SK-N-SH treated with all-trans-retinoic acid at 6 μM for 48 hours (cell line): ENCODE measurements at regions not wholly inside any gene's neighbourhood (a gene's known extent, or its start where the extent isn't known, plus 50 kb on each side); places are given as distances from the start of the nearest gene placed in this dataset.
A peak's percentile ranks its signal among the peaks of the same experiment; 100 is the strongest.

ENCODE experiments used
- ATAC-seq: fragments of 200-7000 bp; cut with Tn5 transposase; 3 replicates; pipeline ENCODE4 v1.9.1; 2020; ENCODE audit warnings: mild to moderate bottlenecking, moderate library complexity
- ARNTL ChIP-seq: fragments of 450-650 bp; formaldehyde crosslinking; IDR thresholded peaks from 2 replicates; pipeline ENCODE4 v1.5.0; 2020; ENCODE audit warnings: low read depth, mild to moderate bottlenecking, moderate library complexity, borderline replicate concordance
- BACH2 ChIP-seq: fragments of 250-450 bp; sonication (Bioruptor Pico); IDR thresholded peaks from 2 replicates; pipeline ENCODE4 v1.9.0; 2021; ENCODE audit warnings: mild to moderate bottlenecking, borderline replicate concordance
- CSDC2 ChIP-seq: fragments of 250-450 bp; sonication (Bioruptor Pico); IDR thresholded peaks from 2 replicates; pipeline ENCODE4 v1.5.0; 2020; ENCODE audit warnings: mild to moderate bottlenecking, moderate library complexity
- CSRNP3 ChIP-seq: fragments of 250-450 bp; sonication (Bioruptor Pico); IDR thresholded peaks from 2 replicates; pipeline ENCODE4 v1.5.1; 2021; ENCODE audit warnings: mild to moderate bottlenecking, moderate library complexity
- ESRRG ChIP-seq: fragments of 250-450 bp; sonication (Bioruptor Pico); IDR thresholded peaks from 2 replicates; pipeline ENCODE4 v1.6.1; 2021; ENCODE audit warnings: mild to moderate bottlenecking
- GLIS3 ChIP-seq: fragments of 250-450 bp; sonication (Bioruptor Pico); IDR thresholded peaks from 2 replicates; pipeline ENCODE4 v1.5.0; 2020; ENCODE audit warnings: mild to moderate bottlenecking, moderate library complexity
- OSR1 ChIP-seq: fragments of 250-450 bp; sonication (Bioruptor Pico); IDR thresholded peaks from 2 replicates; pipeline ENCODE4 v1.8.0; 2022; ENCODE audit warnings: moderate library complexity, mild to moderate bottlenecking, inconsistent platforms
- POU6F1 ChIP-seq: fragments of 250-450 bp; sonication (Bioruptor Pico); IDR thresholded peaks from 2 replicates; pipeline ENCODE4 v1.8.0; 2021; ENCODE audit warnings: low read depth, mild to moderate bottlenecking, moderate library complexity, borderline replicate concordance
- PPARA ChIP-seq: fragments of 250-450 bp; sonication (Bioruptor Pico); IDR thresholded peaks from 2 replicates; pipeline ENCODE4 v1.5.0; 2020; ENCODE audit warnings: mild to moderate bottlenecking, borderline replicate concordance
- RARB ChIP-seq: fragments of 250-450 bp; sonication (Bioruptor Pico); IDR thresholded peaks from 2 replicates; pipeline ENCODE4 v1.8.0; 2021; ENCODE audit warnings: mild to moderate bottlenecking, moderate library complexity
- SNAI2 ChIP-seq: fragments of 250-450 bp; sonication (Bioruptor Pico); IDR thresholded peaks from 2 replicates; pipeline ENCODE4 v1.5.0; 2020; ENCODE audit warnings: mild to moderate bottlenecking, moderate library complexity
- TCF4 ChIP-seq: fragments of 250-450 bp; sonication (Bioruptor Pico); IDR thresholded peaks from 2 replicates; pipeline ENCODE4 v1.8.0; 2021; ENCODE audit warnings: mild to moderate bottlenecking, moderate library complexity, borderline replicate concordance
- TOX ChIP-seq: fragments of 250-450 bp; sonication (Bioruptor Pico); IDR thresholded peaks from 2 replicates; pipeline ENCODE4 v1.8.0; 2021; ENCODE audit warnings: mild to moderate bottlenecking, moderate library complexity, borderline replicate concordance
- TSHZ2 ChIP-seq: fragments of 250-450 bp; sonication (Bioruptor Pico); IDR thresholded peaks from 2 replicates; pipeline ENCODE4 v1.5.0; 2020; ENCODE audit warnings: mild to moderate bottlenecking, moderate library complexity
- ZC3H10 ChIP-seq: fragments of 250-450 bp; sonication (Bioruptor Pico); IDR thresholded peaks from 2 replicates; pipeline ENCODE4 v1.5.1; 2021; ENCODE audit warnings: mild to moderate bottlenecking, moderate library complexity
- ZFP3 ChIP-seq: fragments of 250-450 bp; sonication (Bioruptor Pico); IDR thresholded peaks from 2 replicates; pipeline ENCODE4 v1.5.0; 2020; ENCODE audit warnings: mild to moderate bottlenecking, moderate library complexity
- ZFP30 ChIP-seq: fragments of 450-650 bp; formaldehyde crosslinking; IDR thresholded peaks from 2 replicates; pipeline ENCODE4 v1.5.0; 2022; ENCODE audit warnings: mild to moderate bottlenecking, moderate library complexity
- ZNF70 ChIP-seq: fragments of 450-650 bp; formaldehyde crosslinking; IDR thresholded peaks from 2 replicates; pipeline ENCODE4 v1.5.0; 2020; ENCODE audit warnings: mild to moderate bottlenecking, moderate library complexity
- ZNF8 ChIP-seq: fragments of 450-650 bp; formaldehyde crosslinking; IDR thresholded peaks from 2 replicates; pipeline ENCODE4 v1.5.0; 2020; ENCODE audit warnings: mild to moderate bottlenecking, moderate library complexity
- TF ChIP-seq, protein P1 (sequence below): fragments of 250-450 bp; sonication (Bioruptor Pico); IDR thresholded peaks from 2 replicates; pipeline ENCODE4 v1.8.0; 2020; ENCODE audit warnings: mild to moderate bottlenecking, moderate library complexity, borderline replicate concordance

DNA sequence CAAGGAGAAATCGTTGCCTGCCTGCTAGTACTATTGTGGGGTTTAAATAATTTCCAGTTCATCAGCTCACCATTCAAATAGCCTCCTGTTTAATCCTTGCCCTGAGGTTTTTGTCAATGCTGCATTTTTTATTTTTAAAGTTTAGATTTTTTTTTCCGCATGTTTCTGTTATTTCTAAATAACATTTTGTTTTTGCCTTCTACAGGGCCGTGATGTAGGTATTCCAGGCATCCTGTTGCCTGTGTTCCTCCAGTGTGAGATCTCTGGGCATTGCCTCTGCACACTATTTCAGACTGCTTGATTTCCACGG, 124.3 kb downstream of the HSD17B3 start:
- TF ChIP-seq ZNF70 (CRISPR knock-in tag) (no peak), ZC3H10 (CRISPR knock-in tag) (no peak), ARNTL (CRISPR knock-in tag) (no peak), TSHZ2 (CRISPR knock-in tag) (no peak), ZNF8 (CRISPR knock-in tag) (no peak), RARB (CRISPR knock-in tag) (no peak), TOX (CRISPR knock-in tag) (no peak), TCF4 (CRISPR knock-in tag) (no peak), GLIS3 (CRISPR knock-in tag) (no peak), OSR1 (CRISPR knock-in tag) (no peak), CSDC2 (CRISPR knock-in tag) (no peak), CSRNP3 (no peak), SNAI2 (CRISPR knock-in tag) (no peak)
- TF ChIP-seq, protein P1, sequence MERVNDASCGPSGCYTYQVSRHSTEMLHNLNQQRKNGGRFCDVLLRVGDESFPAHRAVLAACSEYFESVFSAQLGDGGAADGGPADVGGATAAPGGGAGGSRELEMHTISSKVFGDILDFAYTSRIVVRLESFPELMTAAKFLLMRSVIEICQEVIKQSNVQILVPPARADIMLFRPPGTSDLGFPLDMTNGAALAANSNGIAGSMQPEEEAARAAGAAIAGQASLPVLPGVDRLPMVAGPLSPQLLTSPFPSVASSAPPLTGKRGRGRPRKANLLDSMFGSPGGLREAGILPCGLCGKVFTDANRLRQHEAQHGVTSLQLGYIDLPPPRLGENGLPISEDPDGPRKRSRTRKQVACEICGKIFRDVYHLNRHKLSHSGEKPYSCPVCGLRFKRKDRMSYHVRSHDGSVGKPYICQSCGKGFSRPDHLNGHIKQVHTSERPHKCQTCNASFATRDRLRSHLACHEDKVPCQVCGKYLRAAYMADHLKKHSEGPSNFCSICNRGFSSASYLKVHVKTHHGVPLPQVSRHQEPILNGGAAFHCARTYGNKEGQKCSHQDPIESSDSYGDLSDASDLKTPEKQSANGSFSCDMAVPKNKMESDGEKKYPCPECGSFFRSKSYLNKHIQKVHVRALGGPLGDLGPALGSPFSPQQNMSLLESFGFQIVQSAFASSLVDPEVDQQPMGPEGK (CRISPR knock-in tag): no peak
- no peak for ATAC-seq

DNA sequence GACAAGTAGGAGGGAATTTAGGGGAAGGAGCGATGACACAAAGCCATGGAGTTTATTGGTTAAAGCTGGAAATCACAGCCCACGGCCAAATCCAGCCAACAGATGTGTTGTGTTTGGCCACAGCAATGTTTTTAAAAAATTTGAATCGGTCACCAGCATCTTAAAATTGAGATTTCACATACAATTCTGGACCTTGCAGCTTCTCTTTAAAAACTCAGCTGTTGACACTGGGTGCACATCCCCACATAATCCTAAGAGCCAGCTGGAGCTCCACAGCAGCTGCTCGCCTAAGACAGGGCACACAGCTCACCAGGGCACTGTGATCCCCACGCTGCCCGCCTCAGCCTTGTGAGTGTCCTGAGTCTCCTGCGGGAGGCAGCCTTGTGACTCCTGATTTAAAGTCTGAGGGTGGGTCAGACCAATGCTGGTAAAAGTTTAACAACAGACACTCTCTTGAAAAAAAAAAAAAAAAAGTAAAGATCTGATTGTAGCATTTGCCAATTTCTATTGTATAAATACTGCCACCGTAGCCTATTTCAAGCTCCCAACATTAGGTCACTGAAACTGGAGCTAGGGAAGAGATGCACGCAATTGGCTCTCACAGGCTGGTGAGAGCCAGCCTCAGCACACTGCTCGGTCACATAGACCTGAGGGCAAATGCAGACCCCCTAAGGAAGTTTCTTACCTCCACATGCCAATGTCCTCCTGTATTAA, 124.8 kb downstream of the HSD17B3 start:
- ATAC-seq: peak; percentile 44; the same call in 1 of the 3 replicates
- TF ChIP-seq ZC3H10 (CRISPR knock-in tag) (no peak), SNAI2 (CRISPR knock-in tag) (no peak), ZNF70 (CRISPR knock-in tag) (no peak), ZFP3 (CRISPR knock-in tag) (no peak), CSDC2 (CRISPR knock-in tag) (no peak), ARNTL (CRISPR knock-in tag) (no peak), TSHZ2 (CRISPR knock-in tag) (no peak), BACH2 (CRISPR knock-in tag) (no peak), TOX (CRISPR knock-in tag) (no peak), GLIS3 (CRISPR knock-in tag) (no peak), OSR1 (CRISPR knock-in tag) (no peak), ESRRG (CRISPR knock-in tag) (no peak)
- TF ChIP-seq, all 23 proteins: peak for 0

- ATAC-seq: no peak
- no peak for TF ChIP-seq CSDC2 (CRISPR knock-in tag)
- no peak for TF ChIP-seq GLIS3 (CRISPR knock-in tag)
- no peak for TF ChIP-seq BACH2 (CRISPR knock-in tag)
- no peak for TF ChIP-seq PPARA (CRISPR knock-in tag)
- TF ChIP-seq CSRNP3: no peak
- no peak for TF ChIP-seq SNAI2 (CRISPR knock-in tag)
- TF ChIP-seq TSHZ2 (CRISPR knock-in tag): no peak
- no peak for TF ChIP-seq ZNF70 (CRISPR knock-in tag)
- TF ChIP-seq POU6F1 (CRISPR knock-in tag): no peak
- TF ChIP-seq ZNF8 (CRISPR knock-in tag): no peak
- TF ChIP-seq ZC3H10 (CRISPR knock-in tag): no peak
- no peak for TF ChIP-seq ZFP30 (CRISPR knock-in tag)
Measured at GRCh38 chr9:96175796-96176195, 126.2 kb downstream of the HSD17B3 start.
